GM19023 (cell line): ENCODE measurements at regions not wholly inside any gene's neighbourhood (a gene's known extent, or its start where the extent isn't known, plus 50 kb on each side); places are given as distances from the start of the nearest gene placed in this dataset.
"Not testable (repeated sequence)": the region's sequence is repeated elsewhere in the genome, so short reads cannot be mapped to it uniquely, and the experiment has no call there.

Experiments used
- ATAC-seq: cut with Tn5 transposase; IDR thresholded peaks from one replicate; pipeline ENCODE4 v1.9.1; 2021; ENCODE audit warnings: mild to moderate bottlenecking, moderate library complexity; ENCODE audit not compliant: unreplicated experiment

DNA sequence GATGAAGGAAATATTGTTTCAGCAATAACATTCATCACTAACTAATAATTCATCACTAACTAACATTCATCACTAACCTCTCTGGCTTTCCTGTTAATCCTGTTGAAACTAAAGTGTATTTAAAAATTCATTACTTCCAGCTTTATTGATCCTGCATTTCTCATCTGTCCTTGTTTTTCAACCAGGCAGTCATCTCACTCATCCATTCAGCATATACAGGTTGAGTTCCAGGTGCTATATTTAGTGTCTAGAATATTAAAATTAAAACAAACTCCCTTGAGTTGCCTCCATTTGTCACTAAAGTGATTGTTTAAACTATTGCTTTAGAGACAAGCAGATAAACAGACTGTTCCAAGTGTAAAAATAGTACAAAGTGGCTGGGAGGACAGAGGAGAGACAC lies 58.1 kb downstream of the ATXN7L3B start:
- no peak for ATAC-seq

DNA sequence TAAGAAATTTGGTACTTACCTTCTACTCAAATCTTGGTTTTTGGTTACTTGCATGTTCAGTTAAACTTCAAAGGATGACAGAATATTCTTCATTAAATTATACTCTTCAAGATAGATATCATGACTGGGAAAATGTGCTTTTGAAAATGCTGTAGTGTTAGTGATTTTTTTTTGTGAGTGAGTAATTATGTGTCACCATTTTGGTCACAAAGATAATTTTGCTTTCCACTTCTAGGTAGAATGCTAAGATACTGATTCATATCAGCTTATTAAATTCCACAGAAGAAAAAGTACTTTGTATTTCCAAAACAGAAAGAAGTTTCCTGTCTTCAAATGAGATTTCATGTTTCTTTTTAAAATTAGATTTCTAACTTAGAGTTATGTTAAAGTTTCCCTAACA lies 61.2 kb downstream of the ATXN7L3B start:
- no peak for ATAC-seq

DNA sequence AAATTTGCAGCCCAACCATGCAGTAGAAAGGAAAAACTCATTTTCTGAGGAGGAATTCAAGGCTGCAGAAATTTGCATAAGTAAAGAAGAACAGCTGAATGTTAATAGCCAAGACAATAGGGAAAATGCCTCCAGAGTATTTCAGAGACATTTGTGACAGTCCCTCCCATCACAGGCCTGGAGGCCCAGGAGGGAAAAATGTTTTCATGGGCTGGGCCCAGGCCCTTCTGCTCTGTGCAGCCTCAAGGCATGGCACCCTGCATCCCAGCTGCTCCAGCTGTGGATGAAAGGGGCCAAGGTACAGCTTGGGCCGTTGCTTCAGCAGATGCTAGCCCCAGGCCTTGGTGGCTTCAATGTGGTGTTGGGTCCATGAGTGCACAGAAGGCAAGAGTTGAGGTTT lies 62.3 kb downstream of the ATXN7L3B start:
- ATAC-seq, result no peak

DNA sequence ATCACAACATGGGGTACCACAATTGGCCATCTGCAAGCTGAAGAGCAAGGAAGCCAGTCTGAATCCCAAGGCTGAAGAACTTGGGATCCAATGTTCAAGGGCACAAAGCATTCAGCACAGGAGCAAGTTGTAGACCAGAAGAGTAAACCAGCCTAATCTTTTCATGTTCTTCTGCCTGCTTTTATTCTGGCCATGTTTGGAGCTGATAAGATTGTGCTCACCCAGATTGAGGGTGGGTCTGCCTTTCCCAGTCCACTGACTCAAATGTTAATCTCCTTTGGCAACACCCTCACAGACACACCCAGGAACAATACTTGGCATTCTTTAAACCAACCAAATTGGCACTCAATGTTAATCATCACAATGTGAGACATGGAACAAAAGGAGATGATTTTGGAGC lies 63.2 kb downstream of the ATXN7L3B start:
- ATAC-seq, result not testable (repeated sequence)

DNA sequence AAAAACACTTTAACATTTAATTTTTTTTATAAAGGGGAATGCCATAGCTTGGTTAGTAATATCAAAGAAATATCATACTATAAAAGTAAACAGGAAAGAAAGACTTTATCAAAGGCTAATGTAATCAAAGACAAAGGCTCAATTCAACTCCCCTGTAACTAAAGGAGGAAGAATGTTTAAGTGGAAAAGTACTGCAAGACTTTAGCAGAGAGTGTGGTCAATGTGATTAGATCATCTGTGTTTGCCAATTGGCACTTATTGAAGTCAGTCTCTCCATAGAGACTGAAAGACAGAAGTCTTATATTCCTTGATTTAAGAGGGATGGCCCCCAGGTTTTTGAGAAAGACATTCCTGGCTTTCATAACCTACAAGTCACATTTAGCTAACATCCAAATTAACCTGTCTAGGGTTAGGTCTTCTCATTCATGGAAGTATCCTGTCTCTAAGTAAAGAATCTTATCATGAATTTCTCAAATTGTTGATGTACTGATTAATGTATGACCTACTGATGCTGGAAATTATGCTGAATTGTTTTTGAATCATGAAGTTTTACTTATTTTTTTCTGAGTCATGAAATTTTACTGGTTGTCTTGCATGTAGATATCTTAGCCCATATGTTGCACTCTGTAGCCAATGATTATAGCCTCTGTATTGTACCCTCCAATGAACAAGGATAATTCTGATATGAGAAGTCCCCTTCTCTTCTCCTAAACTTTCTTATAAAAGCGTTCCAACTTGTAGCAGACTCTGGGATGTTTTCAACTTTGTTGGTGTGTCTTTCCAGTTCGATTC lies 65.4 kb downstream of the ATXN7L3B start:
- no peak for ATAC-seq

DNA sequence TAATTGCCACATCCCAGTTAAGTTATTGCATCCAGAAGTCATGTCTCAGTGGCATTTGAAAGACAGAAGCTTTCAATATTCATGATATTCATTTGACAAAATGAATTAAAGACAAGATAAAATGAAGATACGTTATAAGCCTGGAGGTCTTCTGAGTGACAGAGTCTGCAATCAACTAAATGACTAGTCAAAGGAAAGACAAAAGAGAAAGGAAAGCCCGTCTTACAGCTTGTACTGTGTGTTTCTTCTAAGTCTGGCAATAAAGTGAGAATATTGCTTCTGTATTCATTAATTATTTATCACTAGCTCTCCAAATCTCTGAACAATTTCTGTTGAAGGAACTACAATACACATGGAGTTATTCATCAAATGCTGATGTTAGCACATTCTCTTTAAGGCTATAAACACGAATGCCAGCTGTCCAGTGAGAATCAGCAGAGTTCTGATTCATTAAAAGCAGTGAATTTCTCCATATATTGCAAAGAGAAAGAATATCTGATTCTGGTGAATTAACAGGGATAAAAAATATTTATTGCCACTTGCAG lies 70.7 kb downstream of the ATXN7L3B start:
- no peak for ATAC-seq

DNA sequence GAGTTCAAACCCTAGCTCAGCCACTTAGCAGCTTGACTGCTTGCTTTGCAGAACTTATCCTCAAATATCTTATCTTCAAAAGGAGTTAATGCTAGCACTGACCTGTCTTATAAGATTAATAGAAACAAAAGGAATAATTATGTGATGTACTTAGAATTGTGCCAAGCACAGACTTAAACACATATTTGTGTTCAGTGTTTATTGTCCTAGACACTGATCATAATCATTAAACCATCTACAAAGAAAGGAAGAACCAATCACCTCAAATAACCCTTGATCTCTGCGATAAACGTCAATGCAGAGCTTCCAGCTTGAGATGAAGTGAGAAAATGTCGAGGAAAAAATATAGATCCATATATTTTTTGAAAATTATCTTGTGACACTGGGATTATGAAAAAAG lies 73.1 kb downstream of the ATXN7L3B start:
- ATAC-seq, result no peak

DNA sequence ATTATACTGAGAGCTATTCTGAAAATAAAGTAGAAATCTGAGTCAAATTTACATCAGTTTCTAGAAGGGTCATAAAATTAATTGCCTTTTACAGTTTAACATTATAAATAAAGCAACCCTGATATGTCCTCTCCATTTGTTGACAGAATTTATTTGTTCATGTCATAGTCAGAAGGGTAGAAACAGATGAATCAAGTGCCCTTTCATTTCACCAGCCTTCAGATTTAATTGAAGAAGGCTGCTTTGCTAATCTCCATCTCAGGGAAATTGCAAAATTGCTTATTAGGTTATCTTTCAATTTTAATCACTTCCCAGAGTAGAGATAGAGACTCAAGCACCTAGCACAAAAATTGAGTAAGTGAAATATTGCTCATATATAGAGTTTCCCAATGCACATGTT lies 76.8 kb downstream of the ATXN7L3B start:
- no peak for ATAC-seq

DNA sequence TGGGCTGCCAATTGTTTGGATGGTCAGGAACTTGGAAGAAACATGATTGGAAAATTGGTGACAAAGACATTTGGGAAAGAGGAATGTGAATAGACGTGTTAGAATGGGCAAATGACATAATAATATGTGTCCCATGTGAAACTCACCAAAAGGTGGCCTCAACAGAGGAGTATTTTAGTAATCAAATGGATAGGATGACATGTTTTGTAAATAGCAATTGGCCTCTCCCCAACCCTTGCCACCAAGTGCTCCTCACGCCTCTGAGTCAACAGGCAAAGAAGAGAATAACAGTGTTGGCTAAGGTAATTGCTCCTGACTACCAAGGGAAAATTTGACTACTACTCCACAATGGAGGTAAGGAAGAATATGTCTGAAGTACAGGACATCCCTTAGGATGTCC lies 81.4 kb downstream of the ATXN7L3B start:
- no peak for ATAC-seq

DNA sequence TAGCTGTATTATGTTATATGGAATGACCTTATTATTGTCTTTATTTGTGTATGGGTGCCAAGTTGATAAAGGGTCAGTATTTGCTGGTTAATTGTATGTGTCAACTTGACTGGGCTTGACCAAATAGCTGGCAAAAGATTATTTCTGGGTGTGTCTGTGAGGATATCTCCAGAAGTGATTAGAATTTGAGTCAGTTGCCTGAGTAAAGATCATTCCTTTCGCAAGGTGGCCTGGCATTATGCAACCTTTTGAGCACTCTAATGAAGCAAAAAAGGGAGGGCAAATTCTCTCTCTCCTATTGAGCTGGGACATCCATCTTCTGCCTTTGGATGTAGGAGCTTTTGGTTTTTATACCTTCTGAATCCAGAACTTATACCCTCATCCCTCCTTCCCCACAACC lies 82.2 kb downstream of the ATXN7L3B start:
- no peak for ATAC-seq

DNA sequence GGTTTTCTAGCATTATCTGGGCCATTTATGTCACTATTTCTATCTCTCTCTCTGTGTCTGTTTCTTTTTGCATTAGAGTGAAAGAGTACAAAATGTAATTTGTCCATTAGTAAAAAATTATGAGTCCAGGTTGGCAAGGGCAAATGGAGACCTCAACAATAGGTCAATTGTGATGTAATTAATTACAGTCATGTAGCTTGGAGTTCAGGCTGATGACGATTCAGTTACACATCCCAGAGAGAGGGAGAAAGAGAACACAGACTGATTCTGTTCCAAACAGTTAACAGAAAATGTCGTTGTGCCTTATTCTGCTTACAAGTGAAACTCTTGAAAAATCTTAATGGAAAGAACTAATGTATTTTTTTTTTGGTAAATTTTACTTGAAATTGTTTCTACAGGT lies 83.3 kb downstream of the ATXN7L3B start:
- ATAC-seq, result no peak

DNA sequence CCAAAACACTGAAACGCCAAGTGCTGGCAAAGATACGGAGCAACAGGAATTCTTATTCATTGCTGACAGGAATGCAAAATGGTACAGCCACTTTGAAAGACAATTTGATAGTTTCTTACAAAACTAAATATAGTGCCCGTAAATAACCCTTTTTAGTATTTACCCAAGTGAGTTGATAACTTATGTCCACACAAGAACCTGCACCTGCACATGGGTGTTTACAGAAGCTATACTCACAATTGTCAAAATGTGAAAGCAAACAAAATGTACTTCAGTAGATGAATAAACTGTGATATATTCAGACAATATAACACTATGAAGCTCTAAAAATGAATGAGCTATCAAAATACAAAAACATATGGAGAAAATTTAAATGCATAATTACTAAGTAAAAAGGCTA lies 86.6 kb downstream of the ATXN7L3B start:
- no peak for ATAC-seq

DNA sequence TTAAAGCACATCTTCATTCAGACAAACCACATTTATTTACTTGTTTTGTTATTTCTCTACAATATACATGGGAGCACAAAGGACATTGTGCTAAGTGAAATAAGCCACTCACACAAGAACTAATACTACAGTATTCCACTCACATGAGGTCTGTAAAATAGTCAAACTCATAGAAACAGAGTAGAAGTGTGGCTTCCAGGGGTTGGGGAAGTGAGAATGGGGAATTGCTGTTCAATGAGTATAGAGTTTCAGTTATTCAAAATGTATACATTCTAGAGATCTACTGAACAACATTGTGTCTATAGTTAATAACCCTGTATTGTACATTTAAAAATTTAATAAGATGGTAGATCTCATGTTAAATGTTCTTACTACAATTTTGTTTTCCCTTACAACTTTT lies 88.8 kb downstream of the ATXN7L3B start:
- ATAC-seq, result no peak

DNA sequence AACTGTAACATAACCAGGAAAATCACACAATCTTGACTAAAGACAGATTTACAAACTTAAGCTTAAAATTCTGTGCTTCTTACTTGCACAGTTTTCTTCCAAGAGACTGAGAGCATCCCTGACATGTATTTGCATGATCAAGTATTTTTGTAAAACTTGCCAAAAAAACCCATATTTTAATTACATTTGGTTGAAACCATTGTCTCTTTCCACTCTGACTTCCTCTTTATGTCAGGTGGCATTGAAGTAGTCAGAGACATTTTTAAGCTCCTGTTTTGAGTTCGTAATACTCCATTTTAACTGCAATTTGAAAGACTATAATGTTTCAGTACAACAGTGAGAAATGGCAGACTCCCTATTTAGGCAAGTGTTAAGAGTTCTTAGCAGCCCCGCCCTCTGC lies 103.6 kb downstream of the ATXN7L3B start:
- ATAC-seq, result no peak

DNA sequence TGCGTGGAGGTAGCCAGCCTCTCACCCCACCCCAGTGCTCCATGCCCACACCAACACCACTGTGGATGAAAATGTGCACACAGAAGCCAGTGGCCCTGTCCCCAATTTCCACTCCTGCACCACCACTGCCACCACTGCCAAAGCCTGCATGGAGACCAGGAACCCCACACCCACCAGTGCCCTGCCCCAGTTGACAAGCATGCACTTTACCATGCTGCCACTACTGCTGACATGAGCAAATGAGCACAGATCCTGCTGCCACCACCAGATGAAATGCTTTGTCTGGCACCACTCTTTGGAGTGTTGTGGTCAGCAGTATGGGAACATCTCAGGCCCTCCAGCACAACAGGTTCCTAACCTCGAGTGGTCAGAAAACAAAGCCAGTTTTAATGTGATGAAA lies 104.1 kb downstream of the ATXN7L3B start:
- no peak for ATAC-seq

DNA sequence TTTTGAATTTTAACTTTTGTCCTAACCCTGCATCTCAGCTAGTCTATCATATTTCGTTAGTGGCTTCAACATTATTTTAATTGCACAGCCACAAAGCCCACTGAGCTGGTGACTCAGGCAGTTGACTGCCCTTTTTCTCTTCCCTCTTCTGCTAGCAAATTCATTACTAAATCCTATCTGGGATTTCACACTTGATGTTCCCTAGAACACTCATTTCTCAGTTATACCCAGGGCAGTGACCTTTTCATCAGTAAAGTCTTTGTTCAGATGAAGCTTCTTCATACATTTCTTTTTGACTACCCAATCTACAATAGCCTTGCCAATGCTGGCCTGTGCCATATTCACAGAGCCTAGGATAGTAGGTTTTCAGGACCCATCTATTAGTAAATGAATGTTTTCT lies 107.0 kb downstream of the ATXN7L3B start:
- no peak for ATAC-seq

DNA sequence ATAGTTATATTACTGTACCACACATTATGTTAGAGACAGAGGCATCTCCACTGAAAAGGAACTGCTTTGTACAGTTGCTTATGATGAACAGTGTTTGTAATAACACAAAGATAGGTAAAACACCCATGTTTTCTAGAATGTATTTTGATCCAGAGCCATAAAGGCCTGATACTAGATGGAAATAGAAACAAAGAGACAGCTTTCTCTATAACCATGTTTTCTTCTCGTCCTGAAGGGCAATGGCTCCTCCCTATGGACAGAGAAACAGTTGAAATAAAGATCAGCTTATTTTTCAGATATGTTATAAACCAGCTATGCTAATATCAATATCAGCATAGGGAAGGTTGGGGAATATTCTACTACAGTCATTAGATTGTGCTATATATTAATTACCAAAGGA lies 109.2 kb downstream of the ATXN7L3B start:
- ATAC-seq, result no peak

DNA sequence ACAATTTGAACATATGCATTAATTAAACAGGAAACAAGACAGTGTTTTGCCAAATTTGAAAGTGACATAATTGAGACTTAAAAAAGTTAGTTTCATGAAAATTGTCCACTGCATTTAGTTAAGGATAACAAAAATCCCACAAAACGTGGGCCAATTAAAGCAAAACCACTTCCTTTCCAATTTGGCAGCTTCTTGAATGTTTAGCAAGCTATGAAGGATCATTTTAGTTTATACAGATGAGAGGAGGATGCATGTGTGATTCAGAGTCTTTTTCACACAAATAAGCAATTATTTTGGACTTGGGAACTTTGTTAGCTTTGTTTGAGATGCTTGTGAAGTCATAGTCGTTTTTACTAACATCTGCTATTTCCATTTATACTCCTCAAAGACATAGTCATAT lies 109.6 kb downstream of the ATXN7L3B start:
- no peak for ATAC-seq

DNA sequence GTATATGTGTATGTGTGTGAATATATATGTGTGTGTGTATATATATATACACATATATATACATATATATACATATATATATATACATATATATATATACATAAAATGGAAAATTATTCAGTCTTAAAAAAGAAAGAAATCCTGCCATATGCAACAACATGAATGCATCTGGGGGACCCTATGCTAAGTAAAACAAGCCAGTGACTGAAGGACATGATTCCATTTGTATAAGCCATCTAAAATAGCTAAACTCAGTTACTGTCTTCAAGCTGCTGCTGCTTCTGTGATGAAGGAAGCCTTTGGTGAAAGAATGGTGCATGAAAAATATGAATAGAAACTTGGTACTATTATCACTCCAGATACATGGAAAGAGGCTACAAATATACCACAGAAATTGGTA lies 118.6 kb downstream of the ATXN7L3B start:
- no peak for ATAC-seq

DNA sequence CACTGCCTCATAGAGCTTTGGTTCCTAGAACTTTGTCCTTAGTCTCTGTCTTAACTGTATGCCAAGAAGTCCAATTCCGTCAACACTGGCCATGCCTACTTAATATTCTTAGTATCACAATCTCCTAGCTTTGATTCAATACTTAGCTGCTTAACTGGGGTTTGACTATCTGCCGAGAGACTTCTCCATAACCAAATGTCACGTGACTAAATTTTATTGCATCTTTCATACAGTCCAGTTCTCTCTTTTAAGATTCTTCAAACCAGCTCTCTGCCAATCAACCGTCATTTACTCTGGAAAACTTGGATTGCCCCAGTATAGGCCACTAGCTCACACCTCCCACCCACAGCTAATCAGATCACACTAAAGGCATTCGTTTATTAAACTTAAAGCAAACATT lies 122.8 kb downstream of the ATXN7L3B start:
- ATAC-seq, result no peak

DNA sequence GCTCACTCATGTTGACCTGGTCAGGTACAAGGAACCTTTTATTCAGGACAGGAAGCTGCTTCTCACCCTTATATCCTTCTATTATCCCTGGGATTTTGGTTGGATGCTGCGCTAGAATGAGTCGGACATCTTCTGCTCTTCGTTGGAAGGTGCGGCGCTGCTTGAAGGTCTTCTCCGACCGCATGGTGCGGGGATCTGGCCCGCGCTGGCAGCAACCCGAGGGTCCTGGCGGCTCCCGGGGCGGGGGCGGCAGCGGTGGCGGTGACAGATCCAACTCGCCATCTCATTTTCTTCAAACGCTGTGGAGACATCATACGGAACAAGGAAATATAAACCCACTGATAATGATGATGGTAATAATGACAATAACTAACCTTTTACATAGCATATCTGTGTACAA lies 126.3 kb downstream of the ATXN7L3B start:
- ATAC-seq, result no peak

DNA sequence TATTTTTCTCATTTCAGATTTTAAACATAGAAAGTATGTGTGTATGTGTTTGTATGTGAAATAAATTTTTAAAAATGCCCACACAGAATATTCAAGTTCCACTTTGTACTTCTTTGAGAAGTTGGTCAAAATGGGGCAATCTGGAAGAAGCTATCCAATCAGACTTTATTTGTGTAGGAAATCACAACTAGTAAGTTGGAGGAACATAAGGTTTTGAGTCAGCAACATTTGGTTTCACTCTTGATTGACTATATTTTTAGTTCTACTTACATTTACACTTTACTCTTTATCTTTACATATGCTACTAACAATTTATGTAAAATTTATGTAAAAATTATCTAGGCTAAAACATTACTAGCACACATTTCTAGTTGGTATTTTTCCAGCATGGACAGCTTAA lies 128.1 kb downstream of the ATXN7L3B start:
- no peak for ATAC-seq

DNA sequence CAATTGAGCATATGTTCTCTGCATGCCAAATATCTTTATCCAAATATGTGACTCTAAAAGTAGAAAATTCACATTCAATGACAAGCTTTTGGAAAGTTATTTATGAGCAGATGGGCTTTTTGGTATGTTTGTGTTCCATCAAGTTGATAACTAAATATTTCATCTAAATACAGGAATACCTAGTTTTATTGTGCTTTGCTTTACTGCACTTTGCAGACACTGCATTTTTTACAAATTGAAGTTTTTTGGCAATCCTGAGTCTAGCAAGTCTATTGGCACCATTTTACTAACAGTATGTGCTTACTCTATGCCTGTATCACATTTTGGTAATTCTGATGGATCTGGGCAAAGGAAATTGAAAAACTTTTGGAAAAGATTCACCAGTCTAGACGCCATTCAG lies 133.8 kb downstream of the ATXN7L3B start:
- ATAC-seq, result no peak
